GM21526 (cell line): ENCODE measurements at regions not wholly inside any gene's neighbourhood (a gene's known extent, or its start where the extent isn't known, plus 50 kb on each side); places are given as distances from the start of the nearest gene placed in this dataset.

Experiments used
- ATAC-seq: cut with Tn5 transposase; IDR thresholded peaks from one replicate; pipeline ENCODE4 v1.9.1; 2021; ENCODE audit warnings: moderate library complexity; ENCODE audit not compliant: unreplicated experiment, low FRiP score

GRCh38 chr22:47342446-47342845 lies 580.0 kb downstream of the TBC1D22A start:
- no peak for ATAC-seq

- no peak for ATAC-seq
Measured at GRCh38 chr22:47341464-47341863, 579.0 kb downstream of the TBC1D22A start.

DNA sequence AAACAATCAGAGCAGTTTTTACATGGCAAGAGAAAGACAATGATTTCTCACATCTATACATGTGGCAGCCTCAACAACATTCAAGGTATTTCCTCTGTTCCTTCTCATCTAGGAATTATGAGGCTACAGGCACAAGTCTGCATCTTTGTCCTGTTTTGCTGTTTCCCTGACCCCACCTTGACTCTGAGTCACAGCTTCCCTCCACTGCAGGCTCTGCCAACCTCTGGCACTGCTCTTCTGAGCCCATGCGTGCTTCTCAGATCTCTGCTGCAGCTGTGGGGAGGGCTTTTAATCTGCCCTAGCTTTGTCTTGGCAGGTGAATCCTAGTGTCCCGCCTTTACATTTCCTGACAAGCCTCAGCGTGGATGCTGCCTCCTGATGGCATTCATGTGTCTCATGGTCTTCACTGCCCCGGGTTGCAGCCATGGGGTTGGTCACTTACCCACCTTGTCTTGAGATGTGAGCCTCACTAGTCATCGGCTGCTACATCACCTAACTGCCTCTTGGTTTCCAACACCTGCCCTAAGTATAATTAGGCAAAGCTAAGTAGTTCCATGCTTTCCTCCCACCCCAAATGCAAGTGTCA lies 578.5 kb downstream of the TBC1D22A start:
- no peak for ATAC-seq

DNA sequence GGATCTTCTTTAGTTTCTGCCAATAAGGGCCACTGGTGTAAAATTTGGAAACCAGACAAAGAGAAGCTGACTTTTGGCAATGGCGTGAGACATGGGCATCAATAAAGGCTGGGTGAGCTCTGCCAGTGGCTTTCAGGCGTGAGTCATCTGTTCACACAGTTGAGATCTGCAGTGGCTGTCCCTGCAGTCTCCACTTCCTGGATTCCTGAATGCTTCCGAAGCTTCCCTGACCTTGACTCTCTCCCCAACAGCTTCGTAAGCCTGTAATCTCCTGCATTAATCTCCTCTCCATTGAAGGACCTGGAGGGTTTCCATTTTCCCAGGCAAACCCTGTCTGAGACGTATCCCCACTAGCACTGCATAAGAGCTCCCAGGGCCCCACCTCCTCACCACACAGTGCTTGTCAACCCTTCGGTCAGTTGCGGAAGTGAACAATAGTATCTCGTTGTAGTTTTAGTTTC lies 574.7 kb downstream of the TBC1D22A start:
- no peak for ATAC-seq

DNA sequence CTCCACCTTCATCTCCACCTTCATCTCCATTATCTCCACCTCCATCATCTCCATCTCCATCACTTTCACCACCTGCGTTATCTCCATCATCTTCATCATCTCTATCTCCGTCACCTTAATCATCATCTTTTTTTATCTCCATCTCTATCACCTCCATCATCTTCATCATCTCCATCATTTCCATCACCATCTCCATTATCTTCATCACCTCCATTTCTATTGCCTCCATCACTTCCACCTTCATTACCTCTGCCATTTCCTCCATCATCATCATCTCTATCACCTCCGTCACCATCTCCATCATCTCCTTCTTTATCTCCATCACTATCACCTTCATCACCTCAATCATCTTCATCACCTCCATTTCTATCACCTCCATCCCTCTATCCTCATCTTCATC lies 573.5 kb downstream of the TBC1D22A start:
- no peak for ATAC-seq

- no peak for ATAC-seq
Measured at GRCh38 chr22:47335460-47335859, 573.0 kb downstream of the TBC1D22A start.

- ATAC-seq: no peak
Measured at GRCh38 chr22:47334601-47335000, 572.2 kb downstream of the TBC1D22A start.

DNA sequence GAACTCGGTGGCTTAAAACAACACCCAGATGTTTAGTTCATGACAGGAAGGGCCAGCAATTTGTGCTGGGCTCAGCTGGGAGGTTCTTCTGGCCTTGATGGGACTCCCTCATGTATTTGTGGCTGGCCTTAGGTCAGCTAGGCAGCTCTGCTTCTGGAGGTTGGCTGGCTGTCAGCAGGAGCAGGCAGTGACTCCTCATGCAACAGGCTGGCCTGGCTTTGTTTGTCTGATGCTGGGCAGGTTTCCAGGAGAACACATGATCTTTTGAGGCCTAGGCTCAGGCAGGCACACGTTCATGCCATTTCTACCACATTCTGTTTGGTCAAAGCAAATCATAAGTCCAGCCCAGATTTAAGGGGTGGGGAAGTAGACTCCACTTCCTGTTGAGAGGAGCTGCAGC lies 571.2 kb downstream of the TBC1D22A start:
- no peak for ATAC-seq

- no peak for ATAC-seq
Measured at GRCh38 chr22:47332246-47332980, 570.0 kb downstream of the TBC1D22A start.

DNA sequence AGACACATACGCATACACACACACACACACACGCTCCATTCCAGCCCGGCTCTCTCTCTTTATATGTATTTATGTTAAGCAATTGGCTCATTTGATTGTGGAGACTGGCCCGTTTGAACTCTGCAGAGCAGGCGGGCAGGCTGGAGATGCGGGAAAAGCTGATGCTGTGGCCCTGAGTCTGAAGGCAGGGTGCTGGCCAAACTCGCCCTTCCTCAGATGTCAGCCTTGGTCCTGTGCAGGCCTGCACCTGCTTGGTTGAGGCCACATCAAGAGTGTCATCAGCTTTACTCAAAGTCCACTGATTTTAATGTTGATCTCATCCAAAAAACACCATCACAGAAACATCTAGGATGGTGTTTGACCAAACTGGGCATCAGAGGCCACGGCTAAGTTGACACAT lies 569.3 kb downstream of the TBC1D22A start:
- no peak for ATAC-seq

DNA sequence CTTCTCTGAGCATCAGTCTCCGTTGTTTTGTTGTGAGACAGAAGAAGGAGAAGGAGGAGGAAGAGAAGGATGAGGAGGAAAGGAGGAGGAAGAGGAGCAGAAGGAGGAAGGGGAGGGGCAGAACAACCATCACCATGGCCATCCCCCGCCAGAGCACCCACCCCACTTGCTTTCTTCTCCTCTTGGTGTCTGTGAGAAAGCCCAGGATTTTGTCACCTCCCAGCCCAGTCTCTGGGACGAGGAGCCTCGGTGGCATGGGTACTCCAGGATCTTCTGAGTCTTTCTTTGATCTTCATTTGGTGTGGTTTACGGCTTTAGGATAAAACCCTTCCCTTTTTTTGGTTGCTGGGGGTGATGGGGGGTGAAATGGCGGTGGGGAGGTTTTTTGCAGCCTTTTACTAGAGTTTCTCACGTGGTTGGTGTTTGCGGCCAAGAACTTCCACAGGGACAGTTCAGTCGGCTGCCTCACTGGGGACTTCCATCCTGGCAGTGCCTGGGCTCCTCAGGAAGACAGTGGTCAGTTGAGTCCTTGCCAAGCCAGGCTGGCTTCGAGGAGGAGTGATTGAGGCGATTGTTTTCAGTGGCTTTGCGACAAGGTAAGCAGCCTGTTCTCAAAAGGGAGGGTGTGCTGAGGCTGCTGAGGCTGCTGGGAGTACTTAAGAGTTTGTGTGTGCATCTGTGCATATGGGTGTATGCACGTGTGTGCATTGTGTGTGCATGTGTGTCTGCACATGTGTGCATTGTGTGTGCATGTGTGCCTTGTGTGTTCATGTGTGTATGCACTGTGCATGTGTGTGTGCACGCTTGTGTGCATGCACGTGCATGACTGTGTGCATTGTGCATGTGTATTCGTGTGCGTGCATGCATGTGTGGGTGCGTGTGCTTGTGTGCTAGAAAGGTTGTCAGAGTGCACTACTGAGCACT lies 567.5 kb downstream of the TBC1D22A start:
- no peak for ATAC-seq

DNA sequence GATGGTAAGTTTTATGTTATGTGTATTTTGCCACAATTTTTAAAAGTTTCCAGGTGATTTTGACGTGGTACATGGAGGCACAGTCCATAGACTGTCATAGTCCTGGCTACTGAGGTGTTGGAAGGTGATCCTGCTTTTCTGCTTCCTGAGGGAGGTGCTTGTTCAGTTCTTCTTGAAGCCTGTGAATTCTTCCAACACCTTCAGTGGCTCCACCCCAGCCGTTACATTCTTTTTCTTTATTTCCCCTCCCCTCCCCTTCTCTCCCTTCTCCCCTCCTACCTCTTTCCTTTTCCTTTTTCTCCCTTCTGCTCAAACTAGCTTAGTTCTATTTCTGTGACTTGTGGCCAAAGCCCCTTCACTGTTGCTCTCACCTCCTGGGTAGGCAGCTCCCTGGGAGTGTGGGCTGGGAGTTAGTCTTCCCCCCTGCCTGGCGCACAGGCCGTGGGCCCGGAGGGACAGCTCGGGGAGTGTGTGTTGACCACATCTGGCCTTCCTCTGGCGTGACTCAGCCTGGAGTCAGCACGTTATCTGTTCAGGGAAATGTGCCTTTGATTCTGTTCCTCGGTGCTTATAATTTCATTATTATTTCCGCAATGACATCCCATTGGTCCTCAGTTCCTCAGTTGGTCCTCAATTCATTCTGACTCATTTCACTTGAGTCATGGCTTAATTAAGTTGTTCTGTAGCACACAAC lies 566.2 kb downstream of the TBC1D22A start:
- no peak for ATAC-seq

- ATAC-seq: no peak
Measured at GRCh38 chr22:47327241-47327640, 564.8 kb downstream of the TBC1D22A start.

- no peak for ATAC-seq
Measured at GRCh38 chr22:47325249-47325648, 562.8 kb downstream of the TBC1D22A start.

GRCh38 chr22:47324435-47324990 lies 562.1 kb downstream of the TBC1D22A start:
- ATAC-seq: no peak

DNA sequence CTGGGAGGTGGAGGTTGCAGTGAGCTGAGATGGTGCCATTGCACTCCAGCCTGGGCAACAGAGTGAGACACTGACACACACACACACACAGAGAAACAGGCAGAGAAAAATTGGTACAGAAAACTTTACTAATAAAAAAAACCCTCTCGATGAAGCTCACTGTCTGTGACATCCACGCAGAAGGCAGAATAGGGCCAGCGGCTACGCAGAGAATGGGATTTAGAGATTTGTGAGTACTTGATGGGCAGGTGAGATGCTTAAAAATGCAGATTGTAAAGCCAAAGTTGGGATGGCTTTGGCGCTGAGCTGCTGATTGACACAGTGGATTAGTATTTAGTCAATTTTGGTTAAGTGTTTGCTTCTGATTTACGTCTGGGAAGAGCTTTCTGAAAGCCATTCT lies 561.1 kb downstream of the TBC1D22A start:
- no peak for ATAC-seq

GRCh38 chr22:47322854-47323253 lies 560.4 kb downstream of the TBC1D22A start:
- ATAC-seq: no peak

DNA sequence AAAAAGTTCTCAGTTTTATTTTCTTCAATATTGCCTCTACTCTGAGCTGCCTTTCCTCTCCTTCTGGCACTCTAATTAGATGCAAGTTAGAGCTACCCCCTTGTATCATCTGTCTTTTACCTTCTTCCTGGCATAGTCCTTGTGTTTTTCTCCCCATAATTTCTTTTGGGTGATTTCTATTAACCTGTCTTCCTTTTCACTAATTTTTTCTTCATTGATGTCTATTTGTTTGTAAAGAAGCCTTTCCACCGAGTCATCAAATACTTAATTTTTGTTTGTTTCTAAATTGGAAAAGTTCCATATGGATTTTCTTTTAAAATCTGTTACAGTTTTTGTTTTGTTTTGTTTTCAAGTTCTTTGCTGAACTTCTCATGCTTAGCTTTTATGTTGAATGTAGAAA lies 558.1 kb downstream of the TBC1D22A start:
- no peak for ATAC-seq

DNA sequence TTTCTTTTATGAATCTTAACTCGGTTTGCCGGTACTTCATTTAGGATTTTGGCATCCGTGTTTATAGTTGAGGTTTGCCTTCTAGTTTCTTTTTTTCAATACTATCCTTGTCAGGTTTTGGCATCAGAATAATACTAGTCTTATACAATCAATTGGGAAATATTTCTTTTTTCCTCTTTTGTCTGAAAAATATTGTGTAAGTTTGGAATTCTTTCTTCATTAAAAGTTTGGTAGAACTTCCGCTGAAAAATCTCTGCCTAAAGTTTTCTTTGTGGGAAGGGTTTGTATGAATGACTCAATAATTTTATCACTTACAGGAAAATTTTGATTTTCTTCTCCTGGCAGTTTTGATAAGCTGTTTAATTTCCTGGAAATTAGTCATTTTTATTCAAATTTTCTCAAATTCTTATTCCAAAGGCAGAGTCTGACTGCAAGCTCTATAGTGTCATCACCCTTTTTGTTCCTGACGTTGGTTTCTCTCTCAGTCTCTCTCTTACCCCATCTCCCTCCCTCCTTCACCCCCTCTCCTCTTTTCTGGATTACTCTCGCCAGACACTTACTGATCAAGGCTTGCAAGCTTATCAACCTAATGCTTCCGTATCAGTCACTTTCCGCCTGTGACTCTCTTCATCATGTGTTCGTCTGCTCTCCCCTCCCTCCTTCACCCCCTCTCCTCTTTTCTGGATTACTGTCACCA lies 555.7 kb downstream of the TBC1D22A start:
- no peak for ATAC-seq
